Stimulated activated naive B cell treated with anti-CD40 and anti-IgM and Interleukin-4, amounts not matched to agents 10 μg/mL and 1 μg/mL and 100 μg/mL, for 72 hours (primary cell): ENCODE measurements at regions not wholly inside any gene's neighbourhood (a gene's known extent, or its start where the extent isn't known, plus 50 kb on each side); places are given as distances from the start of the nearest gene placed in this dataset.

ENCODE experiments used
- ATAC-seq, 2 donors: fragments of 150-1000 bp; cut with Tn5 transposase; replicated peaks; 2 replicates each; pipeline ENCODE4 v1.10.0; 2021; ENCODE audit warnings: moderate library complexity in 1 of 2
- DNase-seq: peaks from one replicate; pipeline ENCODE4 v3.0.0; 2021
- H3K27ac Mint-ChIP-seq: one replicate; pipeline ENCODE4 v1.8.0; 2022; ENCODE audit warnings: mild to moderate bottlenecking, mixed read lengths
- H3K27me3 Mint-ChIP-seq, 2 donors: one replicate each; pipeline ENCODE4 v1.8.0; 2022; ENCODE audit warnings: mixed read lengths in 2 of 2
- H3K36me3 Mint-ChIP-seq, 2 donors: one replicate each; pipeline ENCODE4 v1.8.0; 2022; ENCODE audit warnings: mixed read lengths in 2 of 2, mild to moderate bottlenecking in 1 of 2
- H3K4me1 Mint-ChIP-seq, 2 donors: one replicate each; pipeline ENCODE4 v1.8.0; 2022; ENCODE audit warnings: mixed read lengths in 2 of 2, mild to moderate bottlenecking in 1 of 2
- H3K4me3 Mint-ChIP-seq, 2 donors: one replicate each; pipeline ENCODE4 v1.8.0; 2022; ENCODE audit warnings: mild to moderate bottlenecking in 2 of 2, mixed read lengths in 2 of 2, moderate library complexity in 1 of 2
- H3K9me3 Mint-ChIP-seq, 2 donors: one replicate each; pipeline ENCODE4 v1.8.0; 2022; ENCODE audit warnings: mixed read lengths in 2 of 2, mild to moderate bottlenecking in 1 of 2

DNA sequence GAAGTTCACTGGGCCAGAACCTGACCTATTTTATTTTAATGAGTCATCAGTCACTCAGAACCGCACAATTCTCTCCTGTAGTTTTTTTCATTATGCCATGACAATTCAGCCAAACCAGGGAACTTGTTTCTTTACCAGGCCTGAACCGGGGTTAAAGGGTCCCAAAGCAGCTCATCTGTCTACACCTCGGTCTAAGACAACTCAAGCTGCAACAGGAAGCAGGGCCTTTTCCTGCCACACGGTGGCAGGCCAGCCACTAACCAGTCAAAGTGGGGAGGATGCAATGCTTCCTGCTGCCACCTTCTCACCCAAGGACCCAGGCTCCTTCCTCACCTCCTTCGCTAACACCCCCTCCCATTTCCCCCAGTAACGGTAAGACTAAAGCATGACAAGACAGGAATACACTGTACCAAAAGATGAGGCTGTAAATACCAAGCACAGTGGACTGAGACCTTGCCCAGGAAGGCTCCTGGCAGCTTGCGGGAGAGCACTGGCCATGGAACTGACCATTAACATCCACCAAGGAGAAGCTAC is 56.7 kb upstream of the ACKR3 start:
- ATAC-seq (peak; percentile 91 to 98), DNase-seq (peak; percentile 43)
- Mint-ChIP-seq H3K4me3 (no peak overlapping the region), H3K27me3 (peaks cover 18% of the 10 kb centered on the region in 2 donors), H3K4me1 (peaks cover 0 to 3% of the 10 kb centered on the region in 2 donors), H3K36me3 (no peaks in the 10 kb centered on the region), H3K27ac (no peak overlapping the region), H3K9me3 (no peaks in the 10 kb centered on the region)

DNA sequence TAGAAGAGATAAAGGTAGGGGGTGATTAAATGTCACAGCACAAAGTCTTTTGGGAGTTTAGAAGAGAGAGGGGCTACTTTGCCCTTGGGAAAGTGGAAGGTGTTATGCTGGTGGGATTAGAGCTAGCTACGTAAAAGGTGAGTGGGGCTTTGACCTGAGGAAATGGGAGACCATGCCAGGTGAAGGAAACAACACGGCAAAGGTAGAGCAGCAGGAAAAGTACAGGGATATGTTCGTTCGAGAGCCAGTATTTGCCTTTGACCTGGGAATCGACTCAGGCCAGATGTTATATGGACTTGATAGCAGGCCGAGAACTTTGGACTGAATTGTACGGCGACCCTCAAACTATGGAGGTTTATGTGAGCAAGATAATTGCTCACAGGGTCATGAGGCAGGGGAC is 55.7 kb upstream of the ACKR3 start:
- DNase-seq: no peak
- Mint-ChIP-seq H3K9me3 (no peaks in the 10 kb centered on the region), H3K4me3 (no peak overlapping the region), H3K27ac (no peak overlapping the region), H3K27me3 (peaks cover 8% of the 10 kb centered on the region in 2 donors), H3K4me1 (peaks cover 0 to 3% of the 10 kb centered on the region in 2 donors), H3K36me3 (no peaks in the 10 kb centered on the region)
- ATAC-seq: no peak

DNA sequence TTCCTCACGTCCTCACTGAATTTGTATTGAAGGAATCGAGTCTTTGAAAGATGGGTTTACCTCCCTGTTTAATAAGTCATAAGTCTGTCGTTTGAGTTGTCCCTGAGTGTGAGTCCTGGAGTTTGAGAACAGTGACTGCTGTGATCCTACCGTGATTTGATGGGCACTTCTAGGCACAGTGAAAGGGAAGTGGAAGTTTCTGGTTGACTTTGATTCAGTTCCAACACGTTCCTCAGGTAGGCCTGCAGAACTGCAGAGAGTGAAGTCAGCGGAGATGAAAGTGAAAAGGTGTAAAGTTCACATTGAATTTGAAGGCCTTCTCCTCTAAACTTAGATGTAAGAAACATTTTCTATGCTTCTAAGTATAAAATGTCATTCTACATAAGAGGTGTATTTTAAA is 52.9 kb upstream of the ACKR3 start:
- DNase-seq (no peak), ATAC-seq (no peak)
- peaks cover 0 to 3% of the 10 kb centered on the region in 2 donors for H3K4me1 Mint-ChIP-seq
- no peak overlapping the region for H3K27ac Mint-ChIP-seq
- H3K27me3 Mint-ChIP-seq: peaks cover 0 to 5% of the 10 kb centered on the region in 2 donors
- no peaks in the 10 kb centered on the region for H3K9me3 Mint-ChIP-seq
- H3K36me3 Mint-ChIP-seq: no peaks in the 10 kb centered on the region
- H3K4me3 Mint-ChIP-seq: no peak overlapping the region

DNA sequence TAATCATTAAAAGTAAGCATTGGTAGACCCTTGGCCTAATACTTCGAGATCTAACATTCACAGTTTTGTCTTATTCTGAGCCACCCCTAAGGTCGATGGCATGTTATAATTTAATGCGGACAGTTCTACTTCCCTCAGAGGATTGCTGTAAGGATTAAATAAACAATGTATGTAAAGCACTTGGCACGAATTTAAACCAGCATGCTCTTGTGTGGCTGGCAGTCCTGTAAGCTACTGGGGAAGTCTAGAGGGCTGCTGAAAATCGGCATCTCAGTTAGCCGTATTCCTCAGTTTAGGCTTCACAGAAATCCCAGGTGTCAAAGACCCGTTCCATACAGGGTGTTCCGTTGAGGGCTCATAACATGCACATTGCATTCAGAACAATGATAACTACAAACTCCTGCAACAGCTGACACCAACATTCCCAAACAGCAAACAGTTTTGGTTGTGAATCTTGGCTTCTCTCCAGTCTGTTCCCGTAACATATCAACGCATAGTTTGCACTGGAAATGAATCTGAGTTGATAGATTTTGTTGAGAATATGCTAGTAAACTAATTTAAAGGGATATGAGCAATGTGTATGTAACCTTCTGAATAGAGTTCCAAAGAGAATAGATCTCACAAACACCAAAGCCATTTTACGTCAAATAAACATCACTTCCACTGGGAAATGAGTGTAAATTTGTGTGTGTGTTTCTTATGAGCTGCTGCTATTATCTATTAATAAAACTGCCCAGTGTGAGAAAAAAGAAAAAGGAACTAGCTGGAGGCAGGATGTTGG is 52.2 kb upstream of the ACKR3 start:
- Mint-ChIP-seq H3K9me3 (no peaks in the 10 kb centered on the region), H3K4me3 (no peak overlapping the region), H3K27ac (no peak overlapping the region), H3K36me3 (no peaks in the 10 kb centered on the region), H3K27me3 (peaks cover 0 to 6% of the 10 kb centered on the region in 2 donors), H3K4me1 (peaks cover 0 to 3% of the 10 kb centered on the region in 2 donors)
- DNase-seq (no peak), ATAC-seq (no peak)
